ENCODE measurements at regions not wholly inside any gene's neighbourhood (a gene's known extent, or its start where the extent isn't known, plus 50 kb on each side); places are given as distances from the start of the nearest gene placed in this dataset.

- Histone ChIP-seq H3K27ac (ENCODE audit: control insufficient read depth, insufficient read depth, low read length) (no peak overlapping the region), H2AFZ (ENCODE audit: control insufficient read depth, low read length) (no peak overlapping the region), H3K9me3 (ENCODE audit: control insufficient read depth, low read depth, low read length) (no peaks in the 10 kb centered on the region), H3K36me3 (ENCODE audit: control insufficient read depth in 2 of 2, extremely low read depth in 1 of 2, insufficient read depth in 2 of 2, low read length in 2 of 2) (no peaks in the 10 kb centered on the region), H4K20me1 (ENCODE audit: control insufficient read depth, extremely low read depth, insufficient read depth, low read length) (no peaks in the 10 kb centered on the region), H3K4me2 (ENCODE audit: control insufficient read depth, extremely low read depth, insufficient read depth, low read depth, low read length) (no peak overlapping the region), H3K27me3 (ENCODE audit: control insufficient read depth, extremely low read depth, insufficient read depth, low read length) (no peaks in the 10 kb centered on the region), H3K4me3 (ENCODE audit: control insufficient read depth in 2 of 3, extremely low read depth in 1 of 3, insufficient read depth in 2 of 3, low read depth in 1 of 3, low read length in 3 of 3) (no peak overlapping the region), H3K4me1 (ENCODE audit: control insufficient read depth, extremely low read depth, insufficient read depth, low read length) (no peaks in the 10 kb centered on the region), H3K9ac (ENCODE audit: control insufficient read depth, extremely low read depth, insufficient read depth, low read length) (no peak overlapping the region), H3K79me2 (ENCODE audit: control insufficient read depth, insufficient read depth, low read length) (no peaks in the 10 kb centered on the region), H3K9me1 (ENCODE audit: control insufficient read depth, extremely low read depth, insufficient read depth, low read length) (no peaks in the 10 kb centered on the region)
- dilution Hi-C loops (cut with MboI; ENCODE audit: extremely low pct_ligation_motif_present, low sequenced_read_pairs): no loop called here
- FAIRE-seq (no peak), DNase-seq (ENCODE audit: low read depth, low spot score) (no peak)
- TF ChIP-seq CTCF (optimal IDR thresholded peaks at IDR 0.05 in 1 of 3, IDR thresholded peaks at IDR 0.05 in 1 of 3, conservative IDR thresholded peaks at IDR 0.05 in 1 of 3; ENCODE audit: extremely low read depth in 1 of 3, insufficient read depth in 2 of 3, low read length in 3 of 3) (no peak), EZH2 (IDR thresholded peaks at IDR 0.05; ENCODE audit: low read length) (no peak)
These were observed 123.8 kb upstream of the GOLIM4 start for GRCh38 chr3:168219530-168219929.

GRCh38 chr3:168218600-168218999, 122.9 kb upstream of the GOLIM4 start:
- dilution Hi-C loops (cut with MboI; ENCODE audit: extremely low pct_ligation_motif_present, low sequenced_read_pairs): no loop called here
- H3K27ac ChIP-seq (ENCODE audit: control insufficient read depth, insufficient read depth, low read length): no peak overlapping the region
- no peaks in the 10 kb centered on the region for H3K27me3 ChIP-seq (ENCODE audit: control insufficient read depth, extremely low read depth, insufficient read depth, low read length)
- H3K4me1 ChIP-seq (ENCODE audit: control insufficient read depth, extremely low read depth, insufficient read depth, low read length): no peaks in the 10 kb centered on the region
- FAIRE-seq (no peak), DNase-seq (ENCODE audit: low read depth, low spot score) (no peak)
- no peaks in the 10 kb centered on the region for H3K9me1 ChIP-seq (ENCODE audit: control insufficient read depth, extremely low read depth, insufficient read depth, low read length)
- H2AFZ ChIP-seq (ENCODE audit: control insufficient read depth, low read length): no peak overlapping the region
- no peak overlapping the region for H3K9ac ChIP-seq (ENCODE audit: control insufficient read depth, extremely low read depth, insufficient read depth, low read length)
- H3K36me3 ChIP-seq (ENCODE audit: control insufficient read depth in 2 of 2, extremely low read depth in 1 of 2, insufficient read depth in 2 of 2, low read length in 2 of 2): no peaks in the 10 kb centered on the region
- H4K20me1 ChIP-seq (ENCODE audit: control insufficient read depth, extremely low read depth, insufficient read depth, low read length): no peaks in the 10 kb centered on the region
- H3K9me3 ChIP-seq (ENCODE audit: control insufficient read depth, low read depth, low read length): no peaks in the 10 kb centered on the region
- TF ChIP-seq EZH2 (IDR thresholded peaks at IDR 0.05; ENCODE audit: low read length) (no peak), CTCF (optimal IDR thresholded peaks at IDR 0.05 in 1 of 3, IDR thresholded peaks at IDR 0.05 in 1 of 3, conservative IDR thresholded peaks at IDR 0.05 in 1 of 3; ENCODE audit: extremely low read depth in 1 of 3, insufficient read depth in 2 of 3, low read length in 3 of 3) (no peak)
- H3K4me2 ChIP-seq (ENCODE audit: control insufficient read depth, extremely low read depth, insufficient read depth, low read depth, low read length): no peak overlapping the region
- no peaks in the 10 kb centered on the region for H3K79me2 ChIP-seq (ENCODE audit: control insufficient read depth, insufficient read depth, low read length)
- H3K4me3 ChIP-seq (ENCODE audit: control insufficient read depth in 2 of 3, extremely low read depth in 1 of 3, insufficient read depth in 2 of 3, low read depth in 1 of 3, low read length in 3 of 3): no peak overlapping the region

All from keratinocyte (primary cell).